Eye (tissue), 1 donor: ENCODE measurements at regions not wholly inside any gene's neighbourhood (a gene's known extent, or its start where the extent isn't known, plus 50 kb on each side); places are given as distances from the start of the nearest gene placed in this dataset.

Experiments used
- DNase-seq: peaks from one replicate; pipeline ENCODE4 v3.0.0-alpha.2; 2015

- no peak for DNase-seq
Observed at GRCh38 chr4:4808086-4808485, 51.4 kb upstream of the MSX1 start.

GRCh38 chr4:4805887-4806286 lies 53.6 kb upstream of the MSX1 start:
- DNase-seq, result no peak

GRCh38 chr4:4803912-4804296 lies 55.6 kb upstream of the MSX1 start:
- no peak for DNase-seq

GRCh38 chr4:4803216-4803911 lies 56.1 kb upstream of the MSX1 start:
- DNase-seq, result no peak

- no peak for DNase-seq
Observed at GRCh38 chr4:4800646-4801408, 58.6 kb upstream of the MSX1 start.

- DNase-seq, result no peak
Observed at GRCh38 chr4:4794421-4794820, 65.0 kb upstream of the MSX1 start.

GRCh38 chr4:4792466-4792865 lies 67.0 kb upstream of the MSX1 start:
- no peak for DNase-seq

- DNase-seq, result peak; percentile 90
Observed at GRCh38 chr4:4791299-4792111, 68.0 kb upstream of the MSX1 start.

- no peak for DNase-seq
Observed at GRCh38 chr4:4789462-4789861, 70.0 kb upstream of the MSX1 start.

GRCh38 chr4:4788573-4788972 lies 70.9 kb upstream of the MSX1 start:
- DNase-seq, result no peak

- DNase-seq, result no peak
Observed at GRCh38 chr4:4787421-4787820, 72.0 kb upstream of the MSX1 start.

- DNase-seq, result no peak
Observed at GRCh38 chr4:4784379-4784778, 75.1 kb upstream of the MSX1 start.

- no peak for DNase-seq
Observed at GRCh38 chr4:4783847-4784246, 75.6 kb upstream of the MSX1 start.

GRCh38 chr4:4782969-4783368 lies 76.5 kb upstream of the MSX1 start:
- DNase-seq, result no peak

GRCh38 chr4:4781936-4782707 lies 77.3 kb upstream of the MSX1 start:
- DNase-seq, result no peak

GRCh38 chr4:4780729-4781244 lies 78.7 kb upstream of the MSX1 start:
- no peak for DNase-seq

GRCh38 chr4:4779486-4779885 lies 80.0 kb upstream of the MSX1 start:
- no peak for DNase-seq

GRCh38 chr4:4779054-4779453 lies 80.4 kb upstream of the MSX1 start:
- no peak for DNase-seq

GRCh38 chr4:4778554-4778953 lies 80.9 kb upstream of the MSX1 start:
- DNase-seq, result no peak

GRCh38 chr4:4776934-4777333 lies 82.5 kb upstream of the MSX1 start:
- DNase-seq, result no peak

- DNase-seq, result no peak
Observed at GRCh38 chr4:4776335-4776734, 83.1 kb upstream of the MSX1 start.

GRCh38 chr4:4775493-4776004 lies 83.9 kb upstream of the MSX1 start:
- DNase-seq, result no peak

- DNase-seq, result no peak
Observed at GRCh38 chr4:4772534-4772933, 86.9 kb upstream of the MSX1 start.
